Naive thymus-derived CD4-positive, alpha-beta T cell (primary cell): ENCODE measurements at regions not wholly inside any gene's neighbourhood (a gene's known extent, or its start where the extent isn't known, plus 50 kb on each side); places are given as distances from the start of the nearest gene placed in this dataset.

Source experiments
- ATAC-seq: fragments of 150-1000 bp; cut with Tn5 transposase; 2 replicates; pipeline ENCODE4 v1.10.0; 2021; ENCODE audit warnings: mild to moderate bottlenecking, moderate library complexity
- CTCF ChIA-PET: fragments of 350-600 bp; sonication (Branson Sonifier 250); formaldehyde crosslinking; loops from one replicate; lab custom pipeline; 2021; ENCODE audit warnings: antibody characterized with exemption; lab: Charles Lee
- POLR2A ChIA-PET: fragments of 350-600 bp; sonication (Branson Sonifier 250); formaldehyde crosslinking; loops from one replicate; lab custom pipeline; 2021; ENCODE audit warnings: antibody characterized with exemption, inconsistent platforms; lab: Charles Lee
- DNase-seq, 9 donors: peaks; one replicate each; pipeline versions ENCODE4 v3.0.0 to v3.0.0-alpha.2; 2020 to 2022; ENCODE audit warnings: mixed read lengths in 1 of 9
- H3K27ac ChIP-seq: one replicate; pipeline ENCODE4 v1.7.0; 2013; ENCODE audit warnings: mild to moderate bottlenecking, low read depth, low read length, moderate library complexity
- H3K27me3 ChIP-seq, 2 donors: one replicate each; pipeline ENCODE4 v1.7.0; 2013; ENCODE audit warnings: low read length in 2 of 2, mild to moderate bottlenecking in 2 of 2, moderate library complexity in 2 of 2; ENCODE audit not compliant: control insufficient read depth in 2 of 2, insufficient read depth in 2 of 2
- H3K36me3 ChIP-seq, 3 experiments: 1 replicate in 2 of 3; 2 replicates in 1 of 3; pipeline ENCODE4 v1.7.0; 2013; ENCODE audit warnings: low read length in 3 of 3, mild to moderate bottlenecking in 3 of 3, moderate library complexity in 1 of 3; ENCODE audit not compliant: insufficient read depth in 3 of 3, control insufficient read depth in 2 of 3
- H3K4me1 ChIP-seq, 2 donors: one replicate each; pipeline ENCODE4 v1.7.0; 2013; ENCODE audit warnings: low read length in 2 of 2, mild to moderate bottlenecking in 2 of 2, moderate library complexity in 1 of 2; ENCODE audit not compliant: control insufficient read depth in 2 of 2, insufficient read depth in 2 of 2
- H3K4me3 ChIP-seq: 2 replicates; pipeline ENCODE4 v1.7.0; 2013; ENCODE audit warnings: mild to moderate bottlenecking, low read length
- H3K9me3 ChIP-seq, 3 experiments: 1 replicate in 2 of 3; 2 replicates in 1 of 3; pipeline ENCODE4 v1.7.0; 2013; ENCODE audit warnings: low read length in 3 of 3; ENCODE audit not compliant: control insufficient read depth in 2 of 3
- H3K27ac Mint-ChIP-seq, 9 donors: one replicate each; pipeline ENCODE4 v1.8.0; 2020 to 2022; ENCODE audit warnings: mixed read lengths in 9 of 9, mild to moderate bottlenecking in 8 of 9, moderate library complexity in 5 of 9, inconsistent platforms in 2 of 9
- H3K27me3 Mint-ChIP-seq, 5 donors: one replicate each; pipeline ENCODE4 v1.8.0; 2021 to 2022; ENCODE audit warnings: mixed read lengths in 5 of 5, mild to moderate bottlenecking in 1 of 5
- H3K36me3 Mint-ChIP-seq, 5 donors: one replicate each; pipeline ENCODE4 v1.8.0; 2020 to 2022; ENCODE audit warnings: mixed read lengths in 5 of 5, mild to moderate bottlenecking in 3 of 5, inconsistent platforms in 1 of 5
- H3K4me1 Mint-ChIP-seq, 7 donors: one replicate each; pipeline ENCODE4 v1.8.0; 2020 to 2022; ENCODE audit warnings: mixed read lengths in 7 of 7, mild to moderate bottlenecking in 3 of 7, inconsistent platforms in 1 of 7
- H3K4me3 Mint-ChIP-seq, 10 donors: one replicate each; pipeline ENCODE4 v1.8.0; 2020 to 2022; ENCODE audit warnings: mild to moderate bottlenecking in 10 of 10, mixed read lengths in 10 of 10, moderate library complexity in 6 of 10, inconsistent platforms in 2 of 10
- H3K9me3 Mint-ChIP-seq, 11 donors: one replicate each; pipeline ENCODE4 v1.8.0; 2020 to 2022; ENCODE audit warnings: mixed read lengths in 11 of 11, mild to moderate bottlenecking in 4 of 11, inconsistent platforms in 1 of 11, moderate library complexity in 1 of 11
- intact Hi-C, 2 donors: fragments of 100-400 bp; cut with micrococcal nuclease; formaldehyde crosslinking; loops; one replicate each; pipeline ENCODE4 v1.15.1; 2023

DNA sequence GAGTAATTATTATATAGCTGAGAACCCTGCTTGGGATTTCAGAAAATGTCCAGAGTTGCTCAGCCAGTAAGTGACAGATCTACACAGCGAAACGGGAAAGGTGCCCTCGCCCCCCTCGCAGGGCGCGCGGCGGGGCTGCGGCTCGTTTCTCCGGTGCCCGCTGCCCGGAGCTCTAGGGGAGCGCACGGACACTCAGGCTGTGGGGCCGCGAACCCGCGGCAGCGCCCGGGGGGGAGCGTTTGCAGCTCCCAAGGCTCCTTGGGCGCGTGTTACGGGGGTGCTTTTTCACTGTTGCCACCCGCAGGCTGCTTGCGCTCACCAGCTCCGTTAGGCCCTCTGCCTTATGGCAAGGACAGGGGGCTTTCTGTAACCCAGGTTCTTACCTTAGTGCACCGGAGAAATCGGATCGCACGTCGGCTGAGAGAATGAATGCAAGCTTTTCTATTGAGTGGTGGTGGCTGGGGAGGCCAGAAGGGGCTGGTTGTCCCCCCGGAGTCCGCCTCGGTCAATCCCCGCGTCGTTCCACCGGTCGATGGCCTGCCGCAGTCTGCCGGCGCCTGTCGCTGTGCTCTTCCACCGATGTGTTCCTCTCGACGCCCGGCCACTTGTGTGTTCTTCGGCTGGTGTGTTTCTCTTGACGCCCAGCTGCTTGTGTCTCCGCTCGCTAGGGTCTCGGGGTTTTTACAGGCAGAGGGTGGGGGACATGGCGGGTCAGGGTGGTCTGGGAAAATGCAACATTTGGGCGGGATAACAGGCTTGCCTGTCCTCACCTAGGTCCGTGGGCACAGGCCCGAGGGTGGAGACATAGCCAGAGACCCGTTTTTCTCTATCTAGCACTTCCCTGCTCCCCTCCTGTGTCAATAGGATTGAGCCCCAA lies 758.8 kb upstream of the DDX18 start:
- no peak overlapping the region for H3K27ac ChIP-seq
- POLR2A ChIA-PET, result no interaction called here
- no peaks in the 10 kb centered on the region for H3K27me3 ChIP-seq
- H3K27me3 Mint-ChIP-seq, result no peaks in the 10 kb centered on the region
- no peak for ATAC-seq
- H3K4me1 Mint-ChIP-seq, result peaks cover 0 to 4% (median 0%) of the 10 kb centered on the region in 7 donors
- H3K9me3 Mint-ChIP-seq, result peaks cover 7 to 28% (median 16%) of the 10 kb centered on the region in 11 donors
- H3K9me3 ChIP-seq, result no peaks in the 10 kb centered on the region
- CTCF ChIA-PET, result no interaction called here
- intact Hi-C loops, result no loop called here
- no peak overlapping the region for H3K27ac Mint-ChIP-seq
- no peak for DNase-seq
- H3K36me3 ChIP-seq, result no peaks in the 10 kb centered on the region
- H3K36me3 Mint-ChIP-seq, result no peaks in the 10 kb centered on the region
- no peak overlapping the region for H3K4me3 Mint-ChIP-seq
- no peaks in the 10 kb centered on the region for H3K4me1 ChIP-seq
- no peak overlapping the region for H3K4me3 ChIP-seq

DNA sequence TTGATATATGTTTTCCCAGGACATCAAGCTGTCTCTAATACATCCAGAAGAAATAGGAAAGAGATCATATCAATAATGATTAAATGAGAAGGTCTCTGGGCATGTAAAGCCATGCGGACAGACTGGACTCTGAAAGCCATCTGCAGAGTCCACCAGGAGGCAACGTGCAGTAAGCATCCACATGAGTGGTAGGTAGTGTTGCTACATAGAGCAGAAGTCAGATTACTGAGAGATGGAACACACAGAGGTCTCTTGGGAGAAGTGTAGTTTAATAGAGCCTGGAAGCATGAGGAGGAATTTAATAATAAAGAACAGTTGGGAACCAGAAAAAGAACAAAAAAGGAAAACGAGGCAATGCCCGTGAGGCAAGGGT lies 758.1 kb upstream of the DDX18 start:
- no peaks in the 10 kb centered on the region for H3K9me3 ChIP-seq
- no peak overlapping the region for H3K27ac ChIP-seq
- Mint-ChIP-seq H3K27ac (no peak overlapping the region), H3K9me3 (peaks cover 7 to 28% (median 16%) of the 10 kb centered on the region in 11 donors), H3K4me3 (no peak overlapping the region), H3K4me1 (peaks cover 0 to 4% (median 0%) of the 10 kb centered on the region in 7 donors), H3K27me3 (no peaks in the 10 kb centered on the region), H3K36me3 (no peaks in the 10 kb centered on the region)
- intact Hi-C loops, result no loop called here
- H3K27me3 ChIP-seq, result no peaks in the 10 kb centered on the region
- ATAC-seq (no peak), DNase-seq (no peak)
- no peaks in the 10 kb centered on the region for H3K4me1 ChIP-seq
- CTCF ChIA-PET, result no interaction called here
- H3K36me3 ChIP-seq, result no peaks in the 10 kb centered on the region
- POLR2A ChIA-PET, result no interaction called here
- H3K4me3 ChIP-seq, result no peak overlapping the region

- H3K9me3 ChIP-seq, result no peaks in the 10 kb centered on the region
- H3K27ac ChIP-seq, result no peak overlapping the region
- H3K27me3 Mint-ChIP-seq, result no peaks in the 10 kb centered on the region
- no peaks in the 10 kb centered on the region for H3K27me3 ChIP-seq
- no peak overlapping the region for H3K4me3 ChIP-seq
- no peaks in the 10 kb centered on the region for H3K4me1 ChIP-seq
- H3K9me3 Mint-ChIP-seq, result peaks cover 7 to 28% (median 16%) of the 10 kb centered on the region in 11 donors
- POLR2A ChIA-PET, result no interaction called here
- H3K4me3 Mint-ChIP-seq, result no peak overlapping the region
- intact Hi-C loops, result no loop called here
- DNase-seq (no peak), ATAC-seq (no peak)
- H3K36me3 Mint-ChIP-seq, result no peaks in the 10 kb centered on the region
- no peaks in the 10 kb centered on the region for H3K36me3 ChIP-seq
- H3K4me1 Mint-ChIP-seq, result peaks cover 0 to 4% (median 0%) of the 10 kb centered on the region in 7 donors
- no peak overlapping the region for H3K27ac Mint-ChIP-seq
- CTCF ChIA-PET, result no interaction called here
Observed at GRCh38 chr2:117057016-117057415, 757.5 kb upstream of the DDX18 start.

GRCh38 chr2:117058366-117058765 lies 756.1 kb upstream of the DDX18 start:
- ChIA-PET CTCF (no interaction called here), POLR2A (no interaction called here)
- H3K36me3 Mint-ChIP-seq, result no peaks in the 10 kb centered on the region
- H3K27ac Mint-ChIP-seq, result no peak overlapping the region
- no peak overlapping the region for H3K4me3 Mint-ChIP-seq
- Histone ChIP-seq H3K4me1 (no peaks in the 10 kb centered on the region), H3K9me3 (no peaks in the 10 kb centered on the region), H3K27me3 (no peaks in the 10 kb centered on the region), H3K36me3 (no peaks in the 10 kb centered on the region), H3K4me3 (no peak overlapping the region), H3K27ac (no peak overlapping the region)
- intact Hi-C loops, result no loop called here
- DNase-seq (no peak), ATAC-seq (no peak)
- H3K9me3 Mint-ChIP-seq, result peaks cover 7 to 28% (median 13%) of the 10 kb centered on the region in 11 donors
- no peaks in the 10 kb centered on the region for H3K27me3 Mint-ChIP-seq
- peaks cover 0 to 4% (median 0%) of the 10 kb centered on the region in 7 donors for H3K4me1 Mint-ChIP-seq

DNA sequence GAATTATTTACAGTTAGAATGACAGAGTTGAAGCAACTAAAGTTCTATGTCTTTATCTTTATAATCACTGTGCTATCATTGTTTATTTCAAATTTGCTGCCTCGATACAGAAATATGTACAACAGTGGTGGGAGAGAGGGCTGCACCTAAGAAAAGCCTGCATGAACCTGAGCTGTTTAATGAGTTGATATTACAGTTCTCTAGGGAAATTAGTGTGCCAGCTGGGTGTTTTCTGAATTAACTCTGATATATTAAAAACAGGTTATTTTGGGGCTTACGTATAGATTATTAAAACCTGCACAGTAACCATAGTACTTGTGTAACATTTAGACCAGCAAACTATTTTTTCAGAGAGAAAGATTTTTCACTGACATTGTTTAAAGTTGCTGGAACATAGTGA lies 750.5 kb upstream of the DDX18 start:
- DNase-seq (no peak), ATAC-seq (no peak)
- Mint-ChIP-seq H3K4me3 (no peak overlapping the region), H3K36me3 (no peaks in the 10 kb centered on the region), H3K9me3 (peaks cover 0 to 26% (median 6%) of the 10 kb centered on the region in 11 donors), H3K4me1 (peaks cover 0 to 2% (median 0%) of the 10 kb centered on the region in 7 donors), H3K27ac (no peak overlapping the region), H3K27me3 (no peaks in the 10 kb centered on the region)
- Histone ChIP-seq H3K4me3 (no peak overlapping the region), H3K4me1 (no peaks in the 10 kb centered on the region), H3K9me3 (no peaks in the 10 kb centered on the region), H3K27ac (no peak overlapping the region), H3K36me3 (no peaks in the 10 kb centered on the region), H3K27me3 (no peaks in the 10 kb centered on the region)
- ChIA-PET CTCF (no interaction called here), POLR2A (no interaction called here)
- intact Hi-C loops, result no loop called here

DNA sequence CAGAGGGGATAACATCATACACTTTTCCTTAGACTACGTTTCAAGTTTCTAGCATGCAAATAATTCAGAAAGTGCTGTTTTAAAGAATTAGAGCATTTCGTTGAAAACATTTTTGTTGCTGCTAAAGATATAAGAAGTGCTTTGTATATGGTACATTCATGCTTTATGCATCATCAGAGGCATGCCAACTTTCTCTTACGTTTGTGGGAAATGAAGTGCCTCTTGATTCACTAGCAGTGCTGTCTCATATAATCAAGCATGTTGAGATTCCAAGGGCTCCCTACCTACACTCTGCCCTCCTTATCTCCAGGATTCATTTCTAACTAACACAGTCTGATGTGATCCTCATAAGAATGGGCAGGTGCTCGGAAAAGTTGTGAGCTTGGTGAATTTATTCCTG lies 748.6 kb upstream of the DDX18 start:
- Mint-ChIP-seq H3K4me1 (no peaks in the 10 kb centered on the region), H3K4me3 (no peak overlapping the region), H3K27me3 (no peaks in the 10 kb centered on the region), H3K36me3 (no peaks in the 10 kb centered on the region), H3K9me3 (peaks cover 0 to 21% (median 4%) of the 10 kb centered on the region in 11 donors), H3K27ac (no peak overlapping the region)
- Histone ChIP-seq H3K27ac (no peak overlapping the region), H3K36me3 (no peaks in the 10 kb centered on the region), H3K4me3 (no peak overlapping the region), H3K27me3 (no peaks in the 10 kb centered on the region), H3K9me3 (no peaks in the 10 kb centered on the region), H3K4me1 (no peaks in the 10 kb centered on the region)
- intact Hi-C loops, result no loop called here
- DNase-seq, result no peak
- ChIA-PET CTCF (no interaction called here), POLR2A (no interaction called here)
- ATAC-seq, result no peak

- Histone ChIP-seq H3K27ac (no peak overlapping the region), H3K27me3 (no peaks in the 10 kb centered on the region), H3K4me3 (no peak overlapping the region), H3K36me3 (no peaks in the 10 kb centered on the region), H3K4me1 (no peaks in the 10 kb centered on the region), H3K9me3 (no peaks in the 10 kb centered on the region)
- intact Hi-C loops, result no loop called here
- POLR2A ChIA-PET, result no interaction called here
- H3K27me3 Mint-ChIP-seq, result no peaks in the 10 kb centered on the region
- no peak overlapping the region for H3K27ac Mint-ChIP-seq
- DNase-seq (no peak), ATAC-seq (no peak)
- CTCF ChIA-PET, result no interaction called here
- no peaks in the 10 kb centered on the region for H3K4me1 Mint-ChIP-seq
- H3K36me3 Mint-ChIP-seq, result no peaks in the 10 kb centered on the region
- no peak overlapping the region for H3K4me3 Mint-ChIP-seq
- H3K9me3 Mint-ChIP-seq, result peaks cover 0 to 14% (median 4%) of the 10 kb centered on the region in 11 donors
Observed at GRCh38 chr2:117067900-117068299, 746.6 kb upstream of the DDX18 start.
